ELR (cell line): ENCODE measurements at regions not wholly inside any gene's neighbourhood (a gene's known extent, or its start where the extent isn't known, plus 50 kb on each side); places are given as distances from the start of the nearest gene placed in this dataset.

Experiments
- DNase-seq: peaks from one replicate; pipeline ENCODE4 v3.0.0-alpha.2; 2015; ENCODE audit warnings: low read depth

- peak; percentile 54 for DNase-seq
Observed at GRCh38 chr6:106721189-106721588, 91.8 kb downstream of the QRSL1 start.
